Ovary (tissue), 7 donors: ENCODE measurements at regions not wholly inside any gene's neighbourhood (a gene's known extent, or its start where the extent isn't known, plus 50 kb on each side); places are given as distances from the start of the nearest gene placed in this dataset.

ENCODE experiments used
- DNase-seq, 5 donors: peaks; one replicate each; pipeline ENCODE4 v3.0.0-alpha.2; 2019 to 2020
- H3K27ac ChIP-seq, 2 donors: fragments of 200-600 bp; one replicate each; pipeline versions ENCODE4 v1.5.1 to v1.8.0; 2019 to 2022
- H3K27me3 ChIP-seq: fragments of 200-600 bp; one replicate; pipeline ENCODE4 v1.8.0; 2022
- H3K36me3 ChIP-seq: fragments of 200-600 bp; sonication (generic); one replicate; pipeline ENCODE4 v1.5.1; 2019
- H3K4me1 ChIP-seq: one replicate; pipeline ENCODE4 v1.8.1; 2013; ENCODE audit warnings: mild to moderate bottlenecking, moderate library complexity; ENCODE audit not compliant: insufficient read depth
- H3K4me3 ChIP-seq: fragments of 200-600 bp; sonication (generic); one replicate; pipeline ENCODE4 v1.5.1; 2017
- H3K9me3 ChIP-seq, 2 donors: fragments of 200-600 bp in 1 of 2; sonication (generic) in 1 of 2; one replicate each; pipeline versions ENCODE4 v1.5.1 to v1.8.1; 2013 to 2019; ENCODE audit warnings: mild to moderate bottlenecking in 1 of 2, moderate library complexity in 1 of 2
- CTCF ChIP-seq, 3 donors: fragments of 450-650 bp in 2 of 3; fragments of 200-600 bp in 1 of 3; IDR thresholded peaks; one replicate each; pipeline versions ENCODE4 v1.5.1 to v1.8.0; 2016 to 2022; ENCODE audit warnings: antibody characterized with exemption in 3 of 3, mild to moderate bottlenecking in 1 of 3
- EP300 ChIP-seq: sonication (generic); formaldehyde crosslinking; IDR thresholded peaks from one replicate; pipeline ENCODE4 v1.6.1; 2017; ENCODE audit warnings: antibody characterized with exemption
- POLR2A ChIP-seq: fragments of 450-650 bp; IDR thresholded peaks from one replicate; pipeline ENCODE4 v1.6.1; 2017; ENCODE audit warnings: antibody characterized with exemption, mild to moderate bottlenecking, moderate library complexity
- WGBS, 3 donors: extraction: QIAGEN DNeasy Blood & Tissue Kit in 1 of 3; methylation state at CpG; one replicate each; pipeline versions ENCODE4 v1.1.5 to v1.1.7; 2013 to 2017; 5-methylcytosine and 5-hydroxymethylcytosine counted together
- intact Hi-C, 4 donors: fragments of 100-400 bp; cut with DNase I; formaldehyde crosslinking; loops; one replicate each; pipeline versions ENCODE4 v1.11.0 to v1.15.1; 2022 to 2023
- donor health status: DM: no; HTN: no; CAD: no; lungs with moderate emphysema.
- donor health status: DM: no; HTN: no; CAD: no.
- donor health status: Bipolar disorder and iron deficiency.
- donor health status: DM: no; HTN: no; CAD: no.
- donor health status: DM: yes; HTN: yes; CAD: no.

- H3K4me1 ChIP-seq: peaks cover 10% of the 10 kb centered on the region
- WGBS, 3 donors: 92% methylated on average over 5 of the region's 5 CpGs
- H3K27ac ChIP-seq: no peak overlapping the region
- H3K36me3 ChIP-seq: no peaks in the 10 kb centered on the region
- intact Hi-C loops: no loop called here
- no peaks in the 10 kb centered on the region for H3K9me3 ChIP-seq
- no peaks in the 10 kb centered on the region for H3K27me3 ChIP-seq
- no peak for TF ChIP-seq EP300
- DNase-seq: no peak
- H3K4me3 ChIP-seq: no peak overlapping the region
These were observed 574.1 kb upstream of the ID2 start for GRCh38 chr2:8107621-8108378.

- intact Hi-C loops: no loop called here
- WGBS, 3 donors: 97 to 98% (median 97%) methylated on average over 2 of the region's 2 CpGs
- H3K4me3 ChIP-seq: no peak overlapping the region
- H3K9me3 ChIP-seq: no peaks in the 10 kb centered on the region
- H3K27ac ChIP-seq: no peak overlapping the region
- H3K4me1 ChIP-seq: no peaks in the 10 kb centered on the region
- TF ChIP-seq EP300 (no peak), POLR2A (no peak), CTCF (IDR thresholded peaks at IDR 0.05) (no peak)
- H3K36me3 ChIP-seq: no peaks in the 10 kb centered on the region
- no peak for DNase-seq
- H3K27me3 ChIP-seq: no peaks in the 10 kb centered on the region
These were observed 571.1 kb upstream of the ID2 start for GRCh38 chr2:8110716-8111115.

GRCh38 chr2:8111193-8111592, 570.7 kb upstream of the ID2 start:
- Histone ChIP-seq H3K36me3 (no peaks in the 10 kb centered on the region), H3K9me3 (no peaks in the 10 kb centered on the region), H3K27ac (no peak overlapping the region), H3K27me3 (no peaks in the 10 kb centered on the region), H3K4me3 (no peak overlapping the region), H3K4me1 (no peaks in the 10 kb centered on the region)
- 76 to 88% (median 82%) methylated on average over 1 of the region's 1 CpG for WGBS, 3 donors
- TF ChIP-seq EP300 (no peak), POLR2A (no peak), CTCF (IDR thresholded peaks at IDR 0.05) (no peak)
- no peak for DNase-seq
- intact Hi-C loops: no loop called here

- Histone ChIP-seq H3K36me3 (no peaks in the 10 kb centered on the region), H3K4me1 (peaks cover 10% of the 10 kb centered on the region), H3K27me3 (no peaks in the 10 kb centered on the region), H3K4me3 (no peak overlapping the region), H3K9me3 (no peaks in the 10 kb centered on the region), H3K27ac (no peak overlapping the region)
- TF ChIP-seq CTCF (IDR thresholded peaks at IDR 0.05) (no peak), POLR2A (no peak), EP300 (no peak)
- WGBS, 3 donors: 78 to 86% (median 85%) methylated on average over 4 of the region's 4 CpGs
- intact Hi-C loops: no loop called here
- DNase-seq: no peak
These were observed 566.4 kb upstream of the ID2 start for GRCh38 chr2:8115456-8115855.

GRCh38 chr2:8115966-8116365, 565.9 kb upstream of the ID2 start:
- Histone ChIP-seq H3K4me3 (no peak overlapping the region), H3K4me1 (peaks cover 11% of the 10 kb centered on the region), H3K9me3 (no peaks in the 10 kb centered on the region), H3K27ac (no peak overlapping the region), H3K27me3 (no peaks in the 10 kb centered on the region), H3K36me3 (no peaks in the 10 kb centered on the region)
- DNase-seq: no peak
- 83 to 89% (median 87%) methylated on average over 3 of the region's 3 CpGs for WGBS, 3 donors
- intact Hi-C loops: no loop called here
- TF ChIP-seq EP300 (no peak), CTCF (IDR thresholded peaks at IDR 0.05) (no peak), POLR2A (no peak)
